ES-I3 (cell line): ENCODE measurements at regions not wholly inside any gene's neighbourhood (a gene's known extent, or its start where the extent isn't known, plus 50 kb on each side); places are given as distances from the start of the nearest gene placed in this dataset.

Source experiments
- H3K36me3 ChIP-seq: 2 replicates; pipeline ENCODE4 v1.6.1; 2013; ENCODE audit warnings: mild to moderate bottlenecking, low read length, control low read depth, moderate library complexity; ENCODE audit not compliant: insufficient read depth
- H3K4me1 ChIP-seq: 2 replicates; pipeline ENCODE4 v1.6.1; 2013; ENCODE audit warnings: mild to moderate bottlenecking, control low read depth, low read length; ENCODE audit not compliant: insufficient read depth
- H3K9ac ChIP-seq: 2 replicates; pipeline ENCODE4 v1.6.1; 2013; ENCODE audit warnings: low read depth, mild to moderate bottlenecking, low read length, moderate library complexity
- H3K9me3 ChIP-seq: 2 replicates; pipeline ENCODE4 v1.6.1; 2013; ENCODE audit warnings: mild to moderate bottlenecking, low read length, moderate library complexity; ENCODE audit not compliant: control insufficient read depth, insufficient read depth

- Histone ChIP-seq H3K36me3 (no peaks in the 10 kb centered on the region), H3K9ac (no peak overlapping the region), H3K4me1 (0 out of 2 replicates have a peak, but pooled peaks cover under 1% of the 10 kb centered on the region), H3K9me3 (no peaks in the 10 kb centered on the region)
These were observed 55.5 kb downstream of the GSPT2 start for GRCh38 chrX:51798701-51799100.

- no peaks in the 10 kb centered on the region for H3K36me3 ChIP-seq
- H3K9ac ChIP-seq, result peak overlapping the region; percentile 83
- H3K9me3 ChIP-seq, result no peaks in the 10 kb centered on the region
- H3K4me1 ChIP-seq, result 0 out of 2 replicates have a peak, but pooled peaks cover 7% of the 10 kb centered on the region
These were observed 59.9 kb downstream of the GSPT2 start for GRCh38 chrX:51802917-51803688.

GRCh38 chrX:51803833-51804232, 60.6 kb downstream of the GSPT2 start:
- H3K36me3 ChIP-seq, result no peaks in the 10 kb centered on the region
- peak overlapping the region; percentile 83 for H3K9ac ChIP-seq

DNA sequence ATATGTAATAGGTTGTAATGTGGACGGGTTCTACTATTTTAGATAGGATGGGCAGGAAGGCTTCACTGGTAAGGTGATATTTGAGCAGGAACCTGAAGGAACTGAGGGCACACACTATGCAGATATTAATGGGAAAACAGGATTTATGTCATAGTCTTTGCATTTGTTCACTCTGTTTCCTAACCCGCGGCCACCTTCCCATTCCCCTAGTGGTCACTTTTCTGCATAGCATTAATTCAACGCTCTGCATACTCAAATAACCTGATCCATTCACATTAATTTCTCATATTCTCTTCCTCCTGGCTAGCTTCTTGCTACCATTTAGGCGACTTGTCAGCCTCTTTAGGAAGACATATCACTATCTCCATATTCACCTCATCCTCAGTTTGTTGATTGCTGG, 61.5 kb downstream of the GSPT2 start:
- Histone ChIP-seq H3K9me3 (no peaks in the 10 kb centered on the region), H3K36me3 (no peaks in the 10 kb centered on the region), H3K4me1 (0 out of 2 replicates have a peak, but pooled peaks cover 7% of the 10 kb centered on the region), H3K9ac (no peak overlapping the region)

More at GRCh38 chrX:51803833-51804232, 60.6 kb downstream of the GSPT2 start:
- H3K4me1 ChIP-seq, result 0 out of 2 replicates have a peak, but pooled peaks cover 7% of the 10 kb centered on the region
- no peaks in the 10 kb centered on the region for H3K9me3 ChIP-seq

GRCh38 chrX:51813886-51814460, 70.7 kb downstream of the GSPT2 start:
- no peak overlapping the region for H3K9ac ChIP-seq
- H3K9me3 ChIP-seq, result no peaks in the 10 kb centered on the region
- H3K36me3 ChIP-seq, result no peaks in the 10 kb centered on the region; the same call in none of the 2 replicates
- H3K4me1 ChIP-seq, result no peaks in the 10 kb centered on the region

GRCh38 chrX:51824061-51824460, 69.4 kb upstream of the MAGED1 start:
- Histone ChIP-seq H3K9ac (no peak overlapping the region), H3K9me3 (no peaks in the 10 kb centered on the region), H3K36me3 (no peaks in the 10 kb centered on the region), H3K4me1 (peaks cover 16% of the 10 kb centered on the region)

GRCh38 chrX:51825436-51825835, 68.0 kb upstream of the MAGED1 start:
- Histone ChIP-seq H3K36me3 (no peaks in the 10 kb centered on the region), H3K9ac (no peak overlapping the region), H3K4me1 (peaks cover 16% of the 10 kb centered on the region), H3K9me3 (no peaks in the 10 kb centered on the region)

- H3K36me3 ChIP-seq, result no peaks in the 10 kb centered on the region
- H3K4me1 ChIP-seq, result no peaks in the 10 kb centered on the region
- H3K9me3 ChIP-seq, result no peaks in the 10 kb centered on the region
- H3K9ac ChIP-seq, result no peak overlapping the region
These were observed 59.3 kb upstream of the MAGED1 start for GRCh38 chrX:51834076-51834475.

DNA sequence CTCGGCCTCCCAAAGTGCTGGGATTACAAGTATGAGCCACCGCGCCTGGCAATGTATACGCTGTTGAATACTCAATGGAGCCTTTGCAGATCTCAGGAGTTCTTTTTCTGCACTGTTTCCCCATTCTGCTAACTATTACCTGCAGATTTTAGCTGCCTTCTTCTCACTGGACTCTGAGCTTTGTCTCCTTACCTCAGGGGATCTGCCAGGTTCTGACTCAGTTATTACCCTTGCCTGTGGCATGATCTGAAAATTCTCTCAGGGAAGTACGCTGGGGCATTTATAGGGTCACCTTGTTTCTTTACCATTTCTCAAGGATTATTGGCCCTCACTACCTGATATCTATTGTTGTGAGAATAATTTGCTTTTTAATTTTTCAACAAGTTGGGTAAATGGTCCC, 56.6 kb upstream of the MAGED1 start:
- Histone ChIP-seq H3K36me3 (no peaks in the 10 kb centered on the region), H3K9ac (no peak overlapping the region), H3K9me3 (no peaks in the 10 kb centered on the region), H3K4me1 (no peaks in the 10 kb centered on the region)

GRCh38 chrX:51837451-51837850, 56.0 kb upstream of the MAGED1 start:
- no peaks in the 10 kb centered on the region for H3K9me3 ChIP-seq
- no peaks in the 10 kb centered on the region for H3K4me1 ChIP-seq
- no peak overlapping the region for H3K9ac ChIP-seq
- no peaks in the 10 kb centered on the region for H3K36me3 ChIP-seq

DNA sequence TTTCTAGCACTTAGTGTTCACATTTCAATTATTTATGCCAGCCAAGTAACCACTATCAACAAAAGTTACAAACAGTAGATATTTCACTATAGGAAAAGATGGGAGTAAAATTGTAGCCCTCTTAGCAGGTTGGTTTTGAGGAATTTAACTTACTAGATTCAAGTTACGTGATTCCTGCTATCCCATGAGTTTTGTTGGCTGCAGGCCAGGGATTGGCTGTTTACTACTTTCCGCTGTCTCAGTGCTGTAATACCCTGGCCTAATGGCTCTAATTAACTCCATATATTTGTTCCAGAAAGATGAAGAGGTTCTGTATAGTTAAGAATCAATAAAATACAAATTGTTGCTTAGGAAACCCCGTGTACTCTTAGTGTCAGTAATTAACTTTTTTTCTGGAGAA, 55.5 kb upstream of the MAGED1 start:
- Histone ChIP-seq H3K9ac (no peak overlapping the region), H3K9me3 (no peaks in the 10 kb centered on the region), H3K36me3 (no peaks in the 10 kb centered on the region), H3K4me1 (no peaks in the 10 kb centered on the region)
